GM18861 (cell line): ENCODE measurements at regions not wholly inside any gene's neighbourhood (a gene's known extent, or its start where the extent isn't known, plus 50 kb on each side); places are given as distances from the start of the nearest gene placed in this dataset.
"Not testable (repeated sequence)": the region's sequence is repeated elsewhere in the genome, so short reads cannot be mapped to it uniquely, and the experiment has no call there.

ENCODE experiments used
- ATAC-seq: cut with Tn5 transposase; IDR thresholded peaks from one replicate; pipeline ENCODE4 v1.9.1; 2021; ENCODE audit not compliant: unreplicated experiment

GRCh38 chr9:12204512-12204911 is 488.7 kb upstream of the TYRP1 start:
- no peak for ATAC-seq

- no peak for ATAC-seq
These were observed 480.3 kb upstream of the TYRP1 start for GRCh38 chr9:12212860-12213259.

GRCh38 chr9:12221470-12221869 is 471.7 kb upstream of the TYRP1 start:
- no peak for ATAC-seq

- ATAC-seq, result no peak
These were observed 468.7 kb upstream of the TYRP1 start for GRCh38 chr9:12224449-12224848.

GRCh38 chr9:12230708-12231107 is 462.5 kb upstream of the TYRP1 start:
- peak; percentile 78 for ATAC-seq

GRCh38 chr9:12231832-12232231 is 461.4 kb upstream of the TYRP1 start:
- no peak for ATAC-seq

GRCh38 chr9:12232836-12233235 is 460.3 kb upstream of the TYRP1 start:
- no peak for ATAC-seq

- no peak for ATAC-seq
These were observed 439.2 kb upstream of the TYRP1 start for GRCh38 chr9:12253941-12254340.

- ATAC-seq, result no peak
These were observed 426.4 kb upstream of the TYRP1 start for GRCh38 chr9:12266758-12267157.

GRCh38 chr9:12271421-12271891 is 421.7 kb upstream of the TYRP1 start:
- no peak for ATAC-seq

GRCh38 chr9:12272471-12273120 is 420.6 kb upstream of the TYRP1 start:
- ATAC-seq, result no peak

- ATAC-seq, result no peak
These were observed 418.6 kb upstream of the TYRP1 start for GRCh38 chr9:12274577-12274976.

- no peak for ATAC-seq
These were observed 416.7 kb upstream of the TYRP1 start for GRCh38 chr9:12276505-12276904.

GRCh38 chr9:12289711-12290110 is 403.5 kb upstream of the TYRP1 start:
- no peak for ATAC-seq

GRCh38 chr9:12290166-12290869 is 402.9 kb upstream of the TYRP1 start:
- no peak for ATAC-seq

GRCh38 chr9:12305211-12305610 is 388.0 kb upstream of the TYRP1 start:
- ATAC-seq, result no peak

GRCh38 chr9:12314589-12314988 is 378.6 kb upstream of the TYRP1 start:
- ATAC-seq, result no peak

GRCh38 chr9:12318732-12319685 is 374.2 kb upstream of the TYRP1 start:
- no peak for ATAC-seq

- no peak for ATAC-seq
These were observed 363.6 kb upstream of the TYRP1 start for GRCh38 chr9:12329623-12329985.

GRCh38 chr9:12333966-12334365 is 359.2 kb upstream of the TYRP1 start:
- not testable (repeated sequence) for ATAC-seq

GRCh38 chr9:12350775-12351174 is 342.4 kb upstream of the TYRP1 start:
- ATAC-seq, result no peak
